ENCODE measurements at regions not wholly inside any gene's neighbourhood (a gene's known extent, or its start where the extent isn't known, plus 50 kb on each side); places are given as distances from the start of the nearest gene placed in this dataset.

DNA sequence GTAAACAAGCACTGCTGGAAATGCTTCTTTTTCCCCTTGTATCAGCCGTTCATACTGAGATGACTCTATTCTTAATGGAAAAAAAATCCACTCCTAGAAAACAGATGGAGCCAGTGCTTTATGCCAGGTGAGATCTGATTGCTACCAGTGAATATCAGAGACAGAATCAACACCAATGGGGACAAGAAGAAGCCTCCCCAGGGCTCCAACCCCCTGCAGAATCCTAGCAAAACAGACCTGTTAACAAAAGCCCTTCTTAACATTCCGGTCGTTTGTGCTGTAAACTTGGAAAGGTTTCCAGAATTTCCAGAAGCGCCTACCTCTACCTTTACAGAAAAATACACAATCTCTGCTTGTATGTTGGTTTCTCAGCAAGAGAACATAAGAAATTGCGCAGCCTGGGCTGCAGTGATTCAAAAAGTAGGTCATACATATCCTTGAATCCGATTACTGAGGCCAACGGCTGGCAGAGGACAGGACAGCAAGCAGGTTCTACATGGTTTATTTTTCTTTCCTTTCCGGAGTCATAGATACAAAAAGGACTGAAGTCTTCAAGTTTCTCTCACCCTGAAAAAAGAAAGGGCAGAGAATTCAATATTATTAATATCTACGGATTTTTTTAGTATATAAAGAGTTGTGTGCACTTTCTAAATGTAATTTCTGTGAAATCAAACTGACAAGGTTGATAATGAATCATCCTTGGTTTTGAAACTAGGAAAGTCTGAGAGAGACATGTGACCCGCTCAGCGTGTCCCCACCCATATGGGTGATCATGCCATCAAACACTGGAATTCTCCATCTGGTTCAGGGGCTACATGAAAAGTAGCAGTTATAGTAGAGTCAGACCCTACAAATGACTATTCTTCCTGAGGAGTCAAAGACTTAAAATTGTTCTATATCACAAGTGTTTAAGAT, 266.7 kb upstream of the MGAT5 start:
- SMC1A ChIA-PET (ENCODE audit: uncharacterized antibody, unreplicated experiment): interaction anchor here (1.6 kb wide), 1 partner anchor 35 kb away, joined by 4 read pairs; no protein-coding TSS in a partner anchor
- TF ChIP-seq KDM1A (IDR thresholded peaks at IDR 0.05; ENCODE audit: borderline replicate concordance): no peak
- CTCF ChIA-PET: no interaction called here
- BruUV-seq (replicated peaks): no TSS peak
- H3K9me3 ChIP-seq (replicated peaks; ENCODE audit: control insufficient read depth, insufficient read depth, low read length): no peaks in the 10 kb centered on the region
- FAIRE-seq (no peak), ATAC-seq (no peak), DNase-seq (ENCODE audit: low read depth, low spot score) (no peak)
- intact Hi-C loops (cut with micrococcal nuclease; ENCODE audit: unreplicated experiment): no loop called here
- WGBS (ENCODE audit: insufficient coverage, insufficient replicate concordance, low lambda C conversion rate, missing lambda C conversion rate): 29% methylated on average over 11 of the region's 11 CpGs
- H3K4me2 ChIP-seq (ENCODE audit: control insufficient read depth, insufficient read depth): no peak overlapping the region
- H3K27ac ChIP-seq (ENCODE audit: control insufficient read depth, insufficient read depth): no peak overlapping the region
- H2AFZ ChIP-seq (ENCODE audit: control insufficient read depth, low read depth, low read length): no peak overlapping the region
- no peaks in the 10 kb centered on the region for H3K79me2 ChIP-seq (ENCODE audit: control insufficient read depth, insufficient read depth, low read length)
- H4K20me1 ChIP-seq (ENCODE audit: control insufficient read depth, insufficient read depth): no peaks in the 10 kb centered on the region
- H3K4me3 ChIP-seq: no peak overlapping the region
- H3K36me3 ChIP-seq (ENCODE audit: control insufficient read depth in 2 of 2, insufficient read depth in 2 of 2, low read length in 1 of 2): no peaks in the 10 kb centered on the region
- peaks cover 0 to 2% of the 10 kb centered on the region in 2 experiments; a peak in 1 of 4 replicates for H3K27me3 ChIP-seq (replicated peaks in 1 of 2; ENCODE audit: control insufficient read depth in 2 of 2, insufficient read depth in 2 of 2, low read length in 1 of 2)
- RAD21 ChIA-PET (ENCODE audit: unreplicated experiment): no interaction called here
- POLR2A ChIA-PET: no interaction called here
- H3K4me1 ChIP-seq (ENCODE audit: control insufficient read depth, insufficient read depth, low read length): no peaks in the 10 kb centered on the region
- no peak overlapping the region for H3K9ac ChIP-seq (ENCODE audit: control insufficient read depth, insufficient read depth, low read length)
- in situ Hi-C loops (cut with MboI): no loop called here

GRCh38 chr2:133988316-133988891, 265.5 kb upstream of the MGAT5 start:
- RAD21 ChIA-PET (ENCODE audit: unreplicated experiment): no interaction called here
- no peak overlapping the region for H3K4me2 ChIP-seq (ENCODE audit: control insufficient read depth, insufficient read depth)
- POLR2A ChIA-PET: no interaction called here
- SMC1A ChIA-PET (ENCODE audit: uncharacterized antibody, unreplicated experiment): no interaction called here
- no peak overlapping the region for H3K9ac ChIP-seq (ENCODE audit: control insufficient read depth, insufficient read depth, low read length)
- H3K36me3 ChIP-seq (ENCODE audit: control insufficient read depth in 2 of 2, insufficient read depth in 2 of 2, low read length in 1 of 2): no peaks in the 10 kb centered on the region
- intact Hi-C loops (cut with micrococcal nuclease; ENCODE audit: unreplicated experiment) (no loop called here), in situ Hi-C loops (cut with MboI) (no loop called here)
- WGBS (ENCODE audit: insufficient coverage, insufficient replicate concordance, low lambda C conversion rate, missing lambda C conversion rate): 61% methylated on average over 12 of the region's 12 CpGs
- H4K20me1 ChIP-seq (ENCODE audit: control insufficient read depth, insufficient read depth): no peaks in the 10 kb centered on the region
- no peak overlapping the region for H3K4me3 ChIP-seq
- FAIRE-seq (no peak), DNase-seq (ENCODE audit: low read depth, low spot score) (no peak), ATAC-seq (no peak)
- H3K27ac ChIP-seq (ENCODE audit: control insufficient read depth, insufficient read depth): no peak overlapping the region
- no peaks in the 10 kb centered on the region for H3K4me1 ChIP-seq (ENCODE audit: control insufficient read depth, insufficient read depth, low read length)
- no peaks in the 10 kb centered on the region for H3K79me2 ChIP-seq (ENCODE audit: control insufficient read depth, insufficient read depth, low read length)
- H2AFZ ChIP-seq (ENCODE audit: control insufficient read depth, low read depth, low read length): no peak overlapping the region
- BruUV-seq (replicated peaks): no TSS peak
- H3K9me3 ChIP-seq (replicated peaks; ENCODE audit: control insufficient read depth, insufficient read depth, low read length): no peaks in the 10 kb centered on the region
- CTCF ChIA-PET: no interaction called here
- peaks cover 0 to 2% of the 10 kb centered on the region in 2 experiments; a peak in 1 of 4 replicates for H3K27me3 ChIP-seq (replicated peaks in 1 of 2; ENCODE audit: control insufficient read depth in 2 of 2, insufficient read depth in 2 of 2, low read length in 1 of 2)
- TF ChIP-seq, protein P1, sequence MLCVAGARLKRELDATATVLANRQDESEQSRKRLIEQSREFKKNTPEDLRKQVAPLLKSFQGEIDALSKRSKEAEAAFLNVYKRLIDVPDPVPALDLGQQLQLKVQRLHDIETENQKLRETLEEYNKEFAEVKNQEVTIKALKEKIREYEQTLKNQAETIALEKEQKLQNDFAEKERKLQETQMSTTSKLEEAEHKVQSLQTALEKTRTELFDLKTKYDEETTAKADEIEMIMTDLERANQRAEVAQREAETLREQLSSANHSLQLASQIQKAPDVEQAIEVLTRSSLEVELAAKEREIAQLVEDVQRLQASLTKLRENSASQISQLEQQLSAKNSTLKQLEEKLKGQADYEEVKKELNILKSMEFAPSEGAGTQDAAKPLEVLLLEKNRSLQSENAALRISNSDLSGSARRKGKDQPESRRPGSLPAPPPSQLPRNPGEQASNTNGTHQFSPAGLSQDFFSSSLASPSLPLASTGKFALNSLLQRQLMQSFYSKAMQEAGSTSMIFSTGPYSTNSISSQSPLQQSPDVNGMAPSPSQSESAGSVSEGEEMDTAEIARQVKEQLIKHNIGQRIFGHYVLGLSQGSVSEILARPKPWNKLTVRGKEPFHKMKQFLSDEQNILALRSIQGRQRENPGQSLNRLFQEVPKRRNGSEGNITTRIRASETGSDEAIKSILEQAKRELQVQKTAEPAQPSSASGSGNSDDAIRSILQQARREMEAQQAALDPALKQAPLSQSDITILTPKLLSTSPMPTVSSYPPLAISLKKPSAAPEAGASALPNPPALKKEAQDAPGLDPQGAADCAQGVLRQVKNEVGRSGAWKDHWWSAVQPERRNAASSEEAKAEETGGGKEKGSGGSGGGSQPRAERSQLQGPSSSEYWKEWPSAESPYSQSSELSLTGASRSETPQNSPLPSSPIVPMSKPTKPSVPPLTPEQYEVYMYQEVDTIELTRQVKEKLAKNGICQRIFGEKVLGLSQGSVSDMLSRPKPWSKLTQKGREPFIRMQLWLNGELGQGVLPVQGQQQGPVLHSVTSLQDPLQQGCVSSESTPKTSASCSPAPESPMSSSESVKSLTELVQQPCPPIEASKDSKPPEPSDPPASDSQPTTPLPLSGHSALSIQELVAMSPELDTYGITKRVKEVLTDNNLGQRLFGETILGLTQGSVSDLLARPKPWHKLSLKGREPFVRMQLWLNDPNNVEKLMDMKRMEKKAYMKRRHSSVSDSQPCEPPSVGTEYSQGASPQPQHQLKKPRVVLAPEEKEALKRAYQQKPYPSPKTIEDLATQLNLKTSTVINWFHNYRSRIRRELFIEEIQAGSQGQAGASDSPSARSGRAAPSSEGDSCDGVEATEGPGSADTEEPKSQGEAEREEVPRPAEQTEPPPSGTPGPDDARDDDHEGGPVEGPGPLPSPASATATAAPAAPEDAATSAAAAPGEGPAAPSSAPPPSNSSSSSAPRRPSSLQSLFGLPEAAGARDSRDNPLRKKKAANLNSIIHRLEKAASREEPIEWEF (IDR thresholded peaks at IDR 0.05; ENCODE audit: insufficient replicate concordance, low read depth, low read length): no peak
- TF ChIP-seq, protein P2, sequence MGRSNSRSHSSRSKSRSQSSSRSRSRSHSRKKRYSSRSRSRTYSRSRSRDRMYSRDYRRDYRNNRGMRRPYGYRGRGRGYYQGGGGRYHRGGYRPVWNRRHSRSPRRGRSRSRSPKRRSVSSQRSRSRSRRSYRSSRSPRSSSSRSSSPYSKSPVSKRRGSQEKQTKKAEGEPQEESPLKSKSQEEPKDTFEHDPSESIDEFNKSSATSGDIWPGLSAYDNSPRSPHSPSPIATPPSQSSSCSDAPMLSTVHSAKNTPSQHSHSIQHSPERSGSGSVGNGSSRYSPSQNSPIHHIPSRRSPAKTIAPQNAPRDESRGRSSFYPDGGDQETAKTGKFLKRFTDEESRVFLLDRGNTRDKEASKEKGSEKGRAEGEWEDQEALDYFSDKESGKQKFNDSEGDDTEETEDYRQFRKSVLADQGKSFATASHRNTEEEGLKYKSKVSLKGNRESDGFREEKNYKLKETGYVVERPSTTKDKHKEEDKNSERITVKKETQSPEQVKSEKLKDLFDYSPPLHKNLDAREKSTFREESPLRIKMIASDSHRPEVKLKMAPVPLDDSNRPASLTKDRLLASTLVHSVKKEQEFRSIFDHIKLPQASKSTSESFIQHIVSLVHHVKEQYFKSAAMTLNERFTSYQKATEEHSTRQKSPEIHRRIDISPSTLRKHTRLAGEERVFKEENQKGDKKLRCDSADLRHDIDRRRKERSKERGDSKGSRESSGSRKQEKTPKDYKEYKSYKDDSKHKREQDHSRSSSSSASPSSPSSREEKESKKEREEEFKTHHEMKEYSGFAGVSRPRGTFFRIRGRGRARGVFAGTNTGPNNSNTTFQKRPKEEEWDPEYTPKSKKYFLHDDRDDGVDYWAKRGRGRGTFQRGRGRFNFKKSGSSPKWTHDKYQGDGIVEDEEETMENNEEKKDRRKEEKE (IDR thresholded peaks at IDR 0.05): no peak
- no peak for TF ChIP-seq NFYB (IDR thresholded peaks at IDR 0.05; ENCODE audit: insufficient read depth, low read depth, low read length)
- no peak for TF ChIP-seq MLLT1 (IDR thresholded peaks at IDR 0.05)

Measured in GM12878 (cell line).